ENCODE measurements at regions not wholly inside any gene's neighbourhood (a gene's known extent, or its start where the extent isn't known, plus 50 kb on each side); places are given as distances from the start of the nearest gene placed in this dataset.

DNA sequence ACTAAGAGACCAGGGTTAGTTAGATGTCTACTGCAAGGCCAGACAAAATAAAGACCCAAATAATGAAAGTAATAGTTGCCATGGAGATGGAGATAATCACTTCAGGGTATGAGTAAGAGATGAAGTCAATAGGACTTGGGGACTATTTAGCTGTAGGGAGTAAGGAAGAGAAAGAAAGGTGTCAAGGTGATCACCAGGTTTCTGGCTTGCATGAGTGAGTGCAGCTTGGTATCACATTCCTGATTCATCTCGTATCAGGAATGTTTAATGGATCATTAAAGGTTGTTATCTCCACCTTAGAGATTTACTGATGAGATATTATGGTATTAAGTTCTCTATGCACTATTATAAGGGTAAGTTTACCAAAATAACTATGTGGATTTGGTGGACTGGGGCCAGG is 357.4 kb upstream of the ATP11B start:
- no peaks in the 10 kb centered on the region for H4K20me1 ChIP-seq (ENCODE audit: control insufficient read depth, insufficient read depth, low read depth, low read length)
- no peak for TF ChIP-seq EZH2phosphoT487 (IDR thresholded peaks at IDR 0.05; ENCODE audit: borderline replicate concordance, low read length)
- TF ChIP-seq, protein P1, sequence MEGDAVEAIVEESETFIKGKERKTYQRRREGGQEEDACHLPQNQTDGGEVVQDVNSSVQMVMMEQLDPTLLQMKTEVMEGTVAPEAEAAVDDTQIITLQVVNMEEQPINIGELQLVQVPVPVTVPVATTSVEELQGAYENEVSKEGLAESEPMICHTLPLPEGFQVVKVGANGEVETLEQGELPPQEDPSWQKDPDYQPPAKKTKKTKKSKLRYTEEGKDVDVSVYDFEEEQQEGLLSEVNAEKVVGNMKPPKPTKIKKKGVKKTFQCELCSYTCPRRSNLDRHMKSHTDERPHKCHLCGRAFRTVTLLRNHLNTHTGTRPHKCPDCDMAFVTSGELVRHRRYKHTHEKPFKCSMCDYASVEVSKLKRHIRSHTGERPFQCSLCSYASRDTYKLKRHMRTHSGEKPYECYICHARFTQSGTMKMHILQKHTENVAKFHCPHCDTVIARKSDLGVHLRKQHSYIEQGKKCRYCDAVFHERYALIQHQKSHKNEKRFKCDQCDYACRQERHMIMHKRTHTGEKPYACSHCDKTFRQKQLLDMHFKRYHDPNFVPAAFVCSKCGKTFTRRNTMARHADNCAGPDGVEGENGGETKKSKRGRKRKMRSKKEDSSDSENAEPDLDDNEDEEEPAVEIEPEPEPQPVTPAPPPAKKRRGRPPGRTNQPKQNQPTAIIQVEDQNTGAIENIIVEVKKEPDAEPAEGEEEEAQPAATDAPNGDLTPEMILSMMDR (IDR thresholded peaks at IDR 0.05; ENCODE audit: low read depth, low read length, poor library complexity, severe bottlenecking), result no peak
- no peaks in the 10 kb centered on the region for H3K27me3 ChIP-seq (ENCODE audit: control insufficient read depth, low read length)
- H3F3A ChIP-seq (ENCODE audit: control insufficient read depth, insufficient read depth), result no peaks in the 10 kb centered on the region
- H3K27ac ChIP-seq (ENCODE audit: low read depth, low read length), result no peak overlapping the region
- H3K4me1 ChIP-seq (ENCODE audit: control insufficient read depth, low read length), result no peaks in the 10 kb centered on the region
- H3K9me2 ChIP-seq (replicated peaks; ENCODE audit: control insufficient read depth, low read length), result no peaks in the 10 kb centered on the region
- H3K4me2 ChIP-seq (ENCODE audit: low read length), result no peak overlapping the region
- no peaks in the 10 kb centered on the region for H3K9me3 ChIP-seq (ENCODE audit: control insufficient read depth, insufficient read depth, low read length)
- no peaks in the 10 kb centered on the region for H3K79me2 ChIP-seq (ENCODE audit: control insufficient read depth, low read length)
- no peaks in the 10 kb centered on the region for H3K36me3 ChIP-seq (ENCODE audit: control insufficient read depth, low read length)
- H3K4me3 ChIP-seq (ENCODE audit: low read length), result no peak overlapping the region

DNA sequence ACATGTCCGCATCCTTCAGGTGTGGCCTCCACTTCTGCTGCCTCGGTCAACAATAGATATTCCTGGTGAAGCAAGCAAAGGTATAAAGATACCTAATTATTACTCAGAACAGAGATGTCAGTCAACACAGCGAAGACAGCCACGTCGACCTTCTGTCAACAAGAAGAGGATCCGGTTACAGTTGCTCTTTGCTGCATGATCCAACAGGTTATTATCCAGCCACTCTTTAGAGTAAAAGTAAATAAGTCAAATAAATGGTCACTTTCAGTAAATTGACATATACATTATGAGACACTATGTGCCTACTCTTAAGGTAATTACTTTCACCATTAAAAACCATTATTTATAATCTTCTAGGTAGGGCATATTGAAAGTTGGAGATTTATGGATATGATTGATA is 356.8 kb upstream of the ATP11B start:
- Histone ChIP-seq H3K4me2 (ENCODE audit: low read length) (no peak overlapping the region), H3K27ac (ENCODE audit: low read depth, low read length) (no peak overlapping the region), H3K9me2 (replicated peaks; ENCODE audit: control insufficient read depth, low read length) (no peaks in the 10 kb centered on the region), H3K27me3 (ENCODE audit: control insufficient read depth, low read length) (no peaks in the 10 kb centered on the region), H3K4me3 (ENCODE audit: low read length) (no peak overlapping the region), H3K79me2 (ENCODE audit: control insufficient read depth, low read length) (no peaks in the 10 kb centered on the region), H3K36me3 (ENCODE audit: control insufficient read depth, low read length) (no peaks in the 10 kb centered on the region), H3K9me3 (ENCODE audit: control insufficient read depth, insufficient read depth, low read length) (no peaks in the 10 kb centered on the region), H3F3A (ENCODE audit: control insufficient read depth, insufficient read depth) (no peaks in the 10 kb centered on the region), H3K4me1 (ENCODE audit: control insufficient read depth, low read length) (no peaks in the 10 kb centered on the region), H4K20me1 (ENCODE audit: control insufficient read depth, insufficient read depth, low read depth, low read length) (no peaks in the 10 kb centered on the region)
- TF ChIP-seq, protein P1 (IDR thresholded peaks at IDR 0.05; ENCODE audit: low read depth, low read length, poor library complexity, severe bottlenecking), result no peak
- TF ChIP-seq EZH2phosphoT487 (IDR thresholded peaks at IDR 0.05; ENCODE audit: borderline replicate concordance, low read length), result no peak

DNA sequence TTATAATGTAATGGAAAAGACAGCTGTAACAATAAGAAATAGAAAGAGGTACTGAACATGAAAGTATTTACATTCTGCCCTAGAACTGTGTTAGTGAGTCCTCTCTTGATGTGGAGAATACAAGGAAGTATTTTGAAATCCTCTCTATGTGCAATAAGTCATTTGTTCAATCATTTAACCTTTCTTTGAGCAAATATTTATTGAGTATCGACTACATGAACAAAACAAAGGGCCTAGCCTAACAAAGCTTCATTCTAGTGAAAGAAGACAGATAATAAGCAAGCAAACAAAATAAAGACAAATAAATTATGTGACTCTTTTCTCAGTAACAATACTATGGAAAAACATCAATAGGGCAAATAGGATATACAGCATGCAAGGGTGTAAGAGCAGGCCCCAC is 354.9 kb upstream of the ATP11B start:
- Histone ChIP-seq H3K79me2 (ENCODE audit: control insufficient read depth, low read length) (no peaks in the 10 kb centered on the region), H3K4me2 (ENCODE audit: low read length) (no peak overlapping the region), H3K9me3 (ENCODE audit: control insufficient read depth, insufficient read depth, low read length) (no peaks in the 10 kb centered on the region), H3K36me3 (ENCODE audit: control insufficient read depth, low read length) (no peaks in the 10 kb centered on the region), H3F3A (ENCODE audit: control insufficient read depth, insufficient read depth) (no peaks in the 10 kb centered on the region), H3K9me2 (replicated peaks; ENCODE audit: control insufficient read depth, low read length) (no peaks in the 10 kb centered on the region), H3K27me3 (ENCODE audit: control insufficient read depth, low read length) (no peaks in the 10 kb centered on the region), H3K27ac (ENCODE audit: low read depth, low read length) (no peak overlapping the region), H3K4me3 (ENCODE audit: low read length) (no peak overlapping the region), H3K4me1 (ENCODE audit: control insufficient read depth, low read length) (no peaks in the 10 kb centered on the region), H4K20me1 (ENCODE audit: control insufficient read depth, insufficient read depth, low read depth, low read length) (no peaks in the 10 kb centered on the region)
- TF ChIP-seq, protein P1 (IDR thresholded peaks at IDR 0.05; ENCODE audit: low read depth, low read length, poor library complexity, severe bottlenecking), result no peak
- no peak for TF ChIP-seq EZH2phosphoT487 (IDR thresholded peaks at IDR 0.05; ENCODE audit: borderline replicate concordance, low read length)

DNA sequence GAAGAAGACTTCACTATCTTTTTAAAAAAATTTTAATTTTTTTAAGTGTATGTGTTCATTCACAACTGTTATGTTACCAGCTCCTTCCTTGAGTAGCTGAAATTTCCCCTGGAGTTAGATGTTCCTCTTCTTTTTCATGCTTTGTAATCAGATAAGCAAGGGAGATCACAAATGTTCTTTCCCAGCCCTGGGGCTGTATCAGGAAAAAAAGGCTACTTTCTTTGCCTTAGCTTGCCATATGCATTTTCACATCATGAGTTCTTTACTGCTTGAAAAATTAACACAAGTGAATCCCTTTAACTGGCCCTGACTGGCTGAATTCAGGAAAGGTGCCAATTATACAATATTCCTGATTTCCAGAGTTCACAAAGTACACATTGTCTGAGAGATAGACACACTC is 353.2 kb upstream of the ATP11B start:
- Histone ChIP-seq H3K9me3 (ENCODE audit: control insufficient read depth, insufficient read depth, low read length) (no peaks in the 10 kb centered on the region), H3K4me3 (ENCODE audit: low read length) (no peak overlapping the region), H3K79me2 (ENCODE audit: control insufficient read depth, low read length) (no peaks in the 10 kb centered on the region), H3F3A (ENCODE audit: control insufficient read depth, insufficient read depth) (no peaks in the 10 kb centered on the region), H3K4me2 (ENCODE audit: low read length) (no peak overlapping the region), H3K27ac (ENCODE audit: low read depth, low read length) (no peak overlapping the region), H4K20me1 (ENCODE audit: control insufficient read depth, insufficient read depth, low read depth, low read length) (no peaks in the 10 kb centered on the region), H3K4me1 (ENCODE audit: control insufficient read depth, low read length) (no peaks in the 10 kb centered on the region), H3K9me2 (replicated peaks; ENCODE audit: control insufficient read depth, low read length) (no peaks in the 10 kb centered on the region), H3K36me3 (ENCODE audit: control insufficient read depth, low read length) (no peaks in the 10 kb centered on the region), H3K27me3 (ENCODE audit: control insufficient read depth, low read length) (no peaks in the 10 kb centered on the region)
- TF ChIP-seq EZH2phosphoT487 (IDR thresholded peaks at IDR 0.05; ENCODE audit: borderline replicate concordance, low read length), result no peak
- TF ChIP-seq, protein P1 (IDR thresholded peaks at IDR 0.05; ENCODE audit: low read depth, low read length, poor library complexity, severe bottlenecking), result no peak
